OCI-M1 (cell line): ENCODE measurements at regions not wholly inside any gene's neighbourhood (a gene's known extent, or its start where the extent isn't known, plus 50 kb on each side); places are given as distances from the start of the nearest gene placed in this dataset.

ENCODE experiments used
- DNase-seq: peaks from one replicate; lab custom pipeline; 2025; lab: John Stamatoyannopoulos, UW

DNA sequence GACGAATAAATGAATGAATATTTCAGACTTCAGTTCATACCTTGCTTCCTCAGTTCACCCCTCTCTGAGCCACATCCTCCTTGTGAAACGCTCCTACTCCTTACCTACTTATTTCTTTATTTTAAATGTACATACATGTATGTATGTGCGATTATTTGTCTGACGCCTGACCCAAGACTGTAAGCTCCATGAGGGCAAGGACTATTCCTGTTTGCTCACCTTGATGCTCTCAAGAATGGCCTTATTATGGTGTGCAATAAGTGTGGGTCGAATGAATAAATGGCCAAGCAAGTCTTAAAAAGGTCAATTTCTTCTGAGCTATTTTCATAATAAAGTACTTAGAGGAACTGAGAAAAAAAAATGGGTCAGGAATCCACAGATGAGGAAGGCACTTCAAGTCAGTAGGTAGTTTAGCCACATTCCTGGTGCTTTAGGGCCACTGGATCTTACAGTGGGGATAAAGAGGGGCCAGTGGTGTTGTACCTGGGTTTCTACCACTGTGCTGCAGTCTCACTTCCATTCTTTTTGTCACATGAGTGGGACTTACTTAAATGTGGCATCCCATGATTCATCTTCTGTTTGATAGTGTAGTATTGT is 74.7 kb downstream of the SDC1 start:
- DNase-seq, result no peak

DNA sequence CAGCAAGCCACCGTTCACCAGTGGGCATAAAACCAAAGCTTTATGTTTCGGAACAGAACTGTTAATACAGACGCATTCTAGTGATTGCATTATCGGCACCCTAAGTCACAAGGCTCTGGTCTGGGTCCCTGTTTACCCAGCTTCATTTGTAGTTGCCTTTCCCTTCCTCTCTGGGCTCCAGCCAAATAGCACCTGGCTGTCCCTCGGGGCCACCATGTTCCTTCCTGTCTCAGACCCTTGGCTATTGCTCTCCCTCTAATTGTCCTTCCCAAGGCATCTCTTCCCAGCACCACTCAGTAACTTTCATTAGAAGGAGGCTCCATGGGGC is 75.3 kb downstream of the SDC1 start:
- no peak for DNase-seq

GRCh38 chr2:20148923-20149702 is 75.8 kb downstream of the SDC1 start:
- DNase-seq, result no peak

DNA sequence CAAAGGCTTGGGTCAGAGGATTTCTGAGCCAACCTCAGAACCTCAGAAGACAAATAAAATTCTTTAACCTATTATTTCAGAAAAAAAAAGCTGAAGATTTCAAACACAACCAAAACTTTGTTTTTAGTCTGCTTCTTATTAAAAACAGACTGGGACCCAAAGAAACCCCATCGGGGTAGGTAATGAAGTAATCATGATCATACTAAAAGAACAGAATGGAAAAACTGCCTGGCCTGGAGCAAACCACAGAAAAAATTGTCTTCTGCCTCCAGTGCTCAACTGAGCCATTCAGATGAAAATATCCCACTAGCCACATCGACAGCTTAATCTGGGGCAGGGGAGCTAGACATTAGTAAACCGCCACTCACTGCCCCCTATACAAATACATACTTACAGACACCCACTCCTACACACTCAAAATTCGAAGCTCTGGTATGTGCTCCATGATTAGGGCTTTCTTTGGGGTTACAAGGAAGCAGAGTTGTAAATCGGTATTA is 76.5 kb downstream of the SDC1 start:
- no peak for DNase-seq

- no peak for DNase-seq
Measured at GRCh38 chr2:20147351-20147750, 77.6 kb downstream of the SDC1 start.

DNA sequence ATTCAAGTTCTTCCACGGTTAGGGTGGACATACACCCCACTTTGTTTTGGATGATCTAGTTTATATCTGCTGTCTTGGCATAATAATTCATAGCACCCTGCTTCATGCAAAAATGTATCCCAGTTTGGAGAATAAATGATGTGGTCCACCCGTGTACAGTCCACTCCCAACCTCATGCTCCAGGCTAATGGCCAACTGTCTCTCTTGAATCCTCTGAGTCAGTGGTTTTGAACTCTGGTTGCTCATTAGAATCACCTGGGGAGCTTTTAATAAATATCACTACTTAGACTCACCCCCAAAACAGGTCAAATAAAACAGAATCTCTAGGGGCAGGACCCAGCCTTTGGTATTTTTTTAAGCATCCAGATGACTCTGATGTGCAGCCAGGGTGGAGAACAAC is 78.5 kb downstream of the SDC1 start:
- no peak for DNase-seq

- no peak for DNase-seq
Measured at GRCh38 chr2:20145497-20146193, 79.3 kb downstream of the SDC1 start.

GRCh38 chr2:20144861-20145260 is 80.1 kb downstream of the SDC1 start:
- no peak for DNase-seq

DNA sequence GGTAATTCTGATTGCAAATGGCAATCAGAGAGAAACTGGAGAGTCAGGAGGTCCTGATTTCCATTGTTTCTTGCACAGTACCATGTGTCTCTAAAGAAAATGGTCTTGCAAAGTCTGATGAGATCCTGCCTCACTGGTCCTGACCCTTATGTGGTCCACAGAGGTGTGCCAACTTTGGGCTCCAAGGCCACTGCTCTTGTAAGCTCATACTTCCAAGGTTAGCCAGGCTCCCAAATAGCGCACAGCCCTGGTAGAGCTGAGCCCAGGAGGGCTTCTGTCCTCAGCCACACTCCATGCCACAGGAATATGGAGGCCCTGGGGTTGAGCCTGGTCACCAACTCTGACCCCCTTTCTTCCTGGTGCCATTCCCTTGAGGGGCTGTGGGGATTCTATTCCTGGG is 80.7 kb downstream of the SDC1 start:
- no peak for DNase-seq

DNA sequence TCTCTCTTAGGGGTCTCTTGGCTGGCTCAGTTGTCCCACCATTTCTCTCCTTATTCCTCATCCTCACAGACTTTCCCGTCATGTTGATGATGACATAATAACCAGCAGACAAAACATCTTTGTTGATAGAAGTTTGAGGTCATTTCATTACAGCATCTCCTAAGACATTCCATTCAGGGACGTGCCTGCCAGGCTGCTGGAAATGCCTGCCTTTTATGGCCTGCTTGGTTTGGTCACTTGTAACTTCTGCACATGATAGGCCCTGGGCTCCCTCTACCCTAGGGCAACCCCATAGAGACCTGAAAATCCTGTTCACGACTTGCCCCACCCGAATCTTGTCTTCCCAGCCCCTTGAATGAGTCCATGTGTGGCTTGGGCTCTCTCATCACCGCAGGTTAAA is 81.7 kb downstream of the SDC1 start:
- DNase-seq, result no peak

- no peak for DNase-seq
Measured at GRCh38 chr2:20141806-20142205, 83.1 kb downstream of the SDC1 start.

DNA sequence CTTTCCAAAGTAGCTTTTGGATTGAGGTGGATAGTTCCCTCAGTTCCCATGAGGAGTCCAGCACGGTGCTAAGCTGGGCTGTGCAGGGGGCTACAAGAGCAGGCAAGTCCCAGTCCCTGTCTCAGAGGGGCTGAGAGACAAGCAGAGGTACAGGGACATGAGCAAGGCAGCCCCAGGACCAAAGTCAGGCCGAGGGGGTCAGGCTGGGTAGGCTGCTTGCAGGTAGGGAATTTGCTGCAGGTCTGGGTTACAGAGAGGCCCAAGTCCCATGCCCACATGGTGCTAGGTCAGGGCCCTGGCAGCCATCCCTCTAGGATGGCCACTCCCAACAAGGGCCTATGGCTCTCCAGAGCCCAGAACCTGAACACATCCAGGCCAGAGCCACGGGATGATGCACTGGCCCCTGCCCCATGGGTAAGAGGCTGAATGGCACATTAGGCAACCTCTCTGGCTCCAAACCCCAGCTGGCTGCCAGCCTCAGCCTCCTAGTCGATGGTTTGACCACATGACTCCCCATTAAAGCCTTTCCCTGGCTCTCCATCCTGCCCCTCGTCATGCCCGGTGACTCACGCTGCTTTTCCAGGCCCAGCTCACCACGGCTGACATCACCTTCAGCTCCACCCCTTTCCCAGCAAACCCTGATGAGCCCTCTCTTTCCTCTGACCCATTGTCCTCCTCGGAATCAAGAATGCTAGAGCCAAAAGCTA is 83.7 kb downstream of the SDC1 start:
- DNase-seq, result no peak

GRCh38 chr2:20140321-20141055 is 84.4 kb downstream of the SDC1 start:
- no peak for DNase-seq

DNA sequence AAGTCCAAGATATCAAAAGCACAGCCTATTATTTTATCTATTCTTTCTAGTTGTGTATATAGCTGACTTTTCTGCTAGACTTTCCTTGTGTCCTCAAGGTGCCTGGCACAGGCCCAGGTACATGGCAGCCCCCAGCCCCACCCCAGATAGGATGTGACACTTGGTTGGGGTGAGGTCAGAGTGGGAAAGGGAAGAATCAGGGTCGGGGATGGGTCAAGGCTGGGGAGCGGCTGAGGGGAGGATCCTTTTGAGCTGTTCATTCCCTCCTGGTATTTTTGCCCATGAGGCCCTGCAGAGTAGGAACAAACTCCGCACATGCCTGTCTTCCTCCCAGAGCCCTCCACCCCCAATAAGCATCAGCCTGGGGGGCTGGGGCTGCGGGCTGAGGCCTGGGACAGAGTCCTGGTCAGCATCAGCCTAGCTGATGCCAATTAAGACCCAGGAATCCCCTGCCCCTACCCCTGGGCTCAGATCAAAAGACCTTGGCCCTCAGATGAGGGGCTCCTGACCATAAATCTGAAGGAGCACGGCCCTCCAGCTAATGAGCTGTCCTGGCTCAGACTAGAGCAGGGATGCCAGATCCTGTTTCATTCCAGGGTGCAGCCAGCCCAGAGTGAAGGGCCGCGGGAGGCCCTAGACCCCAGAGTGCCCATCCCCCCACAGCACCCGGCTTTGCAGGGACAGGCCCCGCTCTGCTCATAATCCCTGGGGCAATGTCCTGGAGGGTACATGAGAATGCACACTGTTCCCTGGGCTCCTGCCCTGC is 85.3 kb downstream of the SDC1 start:
- DNase-seq, result no peak

GRCh38 chr2:20138696-20139095 is 86.2 kb downstream of the SDC1 start:
- DNase-seq, result no peak

DNA sequence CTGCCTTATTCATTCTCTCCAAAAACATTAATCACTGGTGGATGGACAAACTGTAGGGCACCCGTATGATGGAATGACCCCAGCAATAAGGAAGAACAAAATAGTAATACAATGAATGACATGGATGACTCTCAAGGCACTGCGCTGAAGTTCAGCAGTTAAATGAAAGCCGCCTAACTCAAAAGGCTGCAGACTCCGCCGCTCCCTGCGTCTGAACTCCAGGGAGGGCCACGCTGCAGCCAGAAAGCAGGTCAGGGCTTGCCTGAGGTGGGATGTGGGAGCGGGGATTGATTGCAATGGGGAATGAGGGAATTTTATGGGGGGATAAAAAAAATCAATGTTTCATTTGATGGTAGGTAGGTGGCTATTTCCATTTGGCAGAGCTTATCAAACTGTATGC is 86.5 kb upstream of the LAPTM4A start:
- no peak for DNase-seq

- no peak for DNase-seq
Measured at GRCh38 chr2:20137131-20137571, 85.7 kb upstream of the LAPTM4A start.

DNA sequence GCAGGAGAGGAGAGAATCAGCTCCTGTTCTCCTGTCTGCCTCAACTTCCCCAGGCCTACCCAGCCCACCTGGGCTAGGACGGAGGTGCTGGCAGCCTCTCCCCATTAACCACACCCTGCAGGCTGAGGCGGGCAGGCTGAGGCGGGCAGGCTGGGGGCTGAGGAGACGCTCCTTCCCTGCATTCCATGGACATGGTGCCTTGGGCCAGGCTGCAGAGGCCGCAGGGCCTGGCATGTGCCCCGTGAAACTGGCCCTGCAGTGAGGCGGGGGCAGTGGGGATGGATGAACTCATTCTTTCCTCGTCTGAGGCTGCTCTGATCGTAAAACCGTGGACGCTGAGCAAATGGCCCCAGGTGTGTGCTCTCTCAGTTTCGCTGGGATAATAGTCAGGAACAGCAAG is 84.7 kb upstream of the LAPTM4A start:
- no peak for DNase-seq

GRCh38 chr2:20135631-20136050 is 84.2 kb upstream of the LAPTM4A start:
- DNase-seq, result peak; percentile 76

- no peak for DNase-seq
Measured at GRCh38 chr2:20132990-20133535, 81.6 kb upstream of the LAPTM4A start.
